ENCODE measurements at regions not wholly inside any gene's neighbourhood (a gene's known extent, or its start where the extent isn't known, plus 50 kb on each side); places are given as distances from the start of the nearest gene placed in this dataset.
"Not testable (repeated sequence)": the region's sequence is repeated elsewhere in the genome, so short reads cannot be mapped to it uniquely, and the experiment has no call there.

DNA sequence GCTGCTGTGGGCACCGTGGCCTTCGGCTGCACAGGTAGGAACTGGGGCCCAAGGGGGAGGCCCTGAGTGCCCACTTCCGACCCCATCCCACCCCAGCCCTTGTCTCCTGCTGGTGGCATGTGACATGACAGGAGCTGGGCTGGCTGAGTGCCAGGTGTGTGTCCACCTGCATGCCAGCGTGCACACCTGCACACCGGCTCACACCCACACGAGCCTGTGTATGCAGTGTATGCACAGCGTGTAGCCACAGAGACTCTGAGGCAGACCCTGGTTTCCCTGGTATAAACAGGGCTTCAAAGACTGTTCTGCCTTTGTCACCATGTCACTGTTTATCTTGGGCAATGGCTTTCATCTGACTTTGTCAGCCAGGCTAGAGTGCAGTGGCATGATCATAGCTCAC, 362.1 kb upstream of the ZNF722 start:
- H3K4me3 ChIP-seq, H3K4me1 ChIP-seq, DNase-seq, H3K27ac ChIP-seq, H3K36me3 ChIP-seq, H3K27me3 ChIP-seq, H3K9me3 ChIP-seq: not testable (repeated sequence)

DNA sequence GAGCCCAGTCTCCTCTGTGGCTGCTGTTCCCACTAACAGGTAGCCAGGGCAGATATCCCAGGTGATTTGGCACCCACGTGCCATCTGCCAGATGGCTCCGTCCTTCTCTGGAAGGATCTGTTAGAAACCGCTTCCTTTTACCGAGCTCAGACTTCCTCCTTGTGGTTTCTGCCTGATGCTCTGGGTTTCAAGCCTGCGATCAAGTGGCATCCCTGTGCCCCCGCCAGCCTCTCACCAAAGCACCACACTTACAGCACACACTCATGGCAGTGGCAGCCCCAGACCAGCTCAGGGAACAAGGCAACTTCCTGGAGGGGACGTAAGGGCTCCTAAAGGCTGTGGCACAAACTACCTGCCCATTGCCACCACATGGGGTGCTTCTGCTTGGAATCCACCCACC, 333.1 kb upstream of the ZNF722 start:
- H3K4me1 ChIP-seq, DNase-seq, H3K4me3 ChIP-seq, H3K27me3 ChIP-seq, H3K9me3 ChIP-seq, H3K27ac ChIP-seq, H3K36me3 ChIP-seq: not testable (repeated sequence)

DNA sequence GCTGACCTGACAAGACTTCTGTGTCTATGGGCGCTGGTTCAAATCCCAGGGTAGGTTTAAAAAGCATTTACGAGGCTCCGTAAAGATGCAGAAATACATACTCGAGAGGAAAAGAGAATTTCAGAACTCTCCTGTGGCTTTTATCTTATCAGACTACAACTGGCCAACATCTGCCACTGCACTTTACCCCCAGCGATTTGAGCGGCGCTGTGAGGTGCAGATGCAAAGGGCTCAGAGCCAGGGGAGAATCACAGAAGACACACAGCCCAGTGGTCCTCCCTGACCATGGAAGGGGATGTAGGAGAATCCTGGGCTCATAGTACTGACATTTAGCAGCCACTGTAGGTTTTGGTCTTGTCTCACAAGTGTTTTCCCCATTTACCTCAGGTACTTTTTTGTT, 307.2 kb upstream of the ZNF722 start:
- not testable (repeated sequence) for H3K36me3 ChIP-seq, H3K27ac ChIP-seq, H3K9me3 ChIP-seq, H3K4me1 ChIP-seq, H3K27me3 ChIP-seq, H3K4me3 ChIP-seq, DNase-seq

DNA sequence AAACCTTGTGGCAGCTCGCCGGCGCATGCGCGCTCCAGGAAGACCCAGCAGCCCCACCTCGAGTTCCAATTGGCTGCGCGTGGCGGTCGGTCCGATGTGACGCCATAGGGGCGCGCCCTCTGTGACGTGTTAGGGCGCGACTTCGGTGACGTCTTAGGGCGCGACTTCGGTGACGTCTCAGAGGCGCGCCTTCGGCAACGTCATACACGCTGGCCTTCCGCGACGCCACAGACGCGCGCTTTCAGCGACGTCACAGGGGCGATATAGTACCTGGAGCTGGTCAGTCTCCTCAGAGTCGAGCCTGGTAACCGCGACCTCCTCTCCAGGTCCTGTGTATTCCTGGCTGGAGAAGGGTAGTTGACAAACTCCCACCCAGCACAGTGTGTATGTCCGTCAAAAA, 304.4 kb upstream of the ZNF722 start:
- DNase-seq, H3K4me1 ChIP-seq, H3K36me3 ChIP-seq, H3K27ac ChIP-seq, H3K4me3 ChIP-seq, H3K9me3 ChIP-seq, H3K27me3 ChIP-seq: not testable (repeated sequence)

Small RNA genes in the stretch of these regions (small RNA-seq; reads per million reads assigned to genes)
- gene MIR4283-2, result 0 reads per million in 2 donors

All from Peyer's patch (tissue), 4 donors.